NB4 (cell line): ENCODE measurements at regions not wholly inside any gene's neighbourhood (a gene's known extent, or its start where the extent isn't known, plus 50 kb on each side); places are given as distances from the start of the nearest gene placed in this dataset.

Experiments
- CTCF ChIP-seq: IDR thresholded peaks from one replicate; pipeline ENCODE4 v1.5.1; 2012; ENCODE audit warnings: low read depth, low read length
- MAX ChIP-seq: IDR thresholded peaks from 2 replicates; pipeline ENCODE4 v1.6.1; 2011; ENCODE audit warnings: low read depth, low read length
- POLR2A ChIP-seq: IDR thresholded peaks from 2 replicates; pipeline ENCODE4 v1.6.1; 2011; ENCODE audit warnings: mild to moderate bottlenecking; ENCODE audit not compliant: insufficient read length; ENCODE audit errors: extremely low read depth

- peak; percentile 43 for TF ChIP-seq CTCF
- no peak for TF ChIP-seq POLR2A
- TF ChIP-seq MAX, result no peak
These were observed 327.2 kb downstream of the DHX35 start for GRCh38 chr20:39289316-39289715.
